ENCODE measurements at regions not wholly inside any gene's neighbourhood (a gene's known extent, or its start where the extent isn't known, plus 50 kb on each side); places are given as distances from the start of the nearest gene placed in this dataset.

DNA sequence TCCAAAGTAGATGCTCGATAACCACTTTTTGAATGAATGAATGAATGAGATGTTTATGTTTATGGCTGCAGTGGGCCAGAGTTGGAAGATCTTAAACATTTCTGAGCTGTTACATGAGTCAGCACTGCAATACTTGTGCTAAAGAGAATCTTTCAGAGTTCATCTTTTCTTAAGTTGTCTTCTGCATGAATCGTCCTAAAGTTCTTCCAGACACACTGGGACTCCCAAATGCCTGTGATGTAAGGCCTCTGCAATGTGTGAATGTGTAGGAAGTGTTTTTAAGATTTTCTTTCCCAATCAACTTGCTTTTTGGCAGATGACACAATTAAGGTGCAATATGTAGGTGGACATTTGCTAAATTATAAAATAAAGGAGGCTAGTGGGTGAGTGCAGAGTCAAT is 50.3 kb upstream of the TRIM9 start:
- DNase-seq, result peak; percentile 20

DNA sequence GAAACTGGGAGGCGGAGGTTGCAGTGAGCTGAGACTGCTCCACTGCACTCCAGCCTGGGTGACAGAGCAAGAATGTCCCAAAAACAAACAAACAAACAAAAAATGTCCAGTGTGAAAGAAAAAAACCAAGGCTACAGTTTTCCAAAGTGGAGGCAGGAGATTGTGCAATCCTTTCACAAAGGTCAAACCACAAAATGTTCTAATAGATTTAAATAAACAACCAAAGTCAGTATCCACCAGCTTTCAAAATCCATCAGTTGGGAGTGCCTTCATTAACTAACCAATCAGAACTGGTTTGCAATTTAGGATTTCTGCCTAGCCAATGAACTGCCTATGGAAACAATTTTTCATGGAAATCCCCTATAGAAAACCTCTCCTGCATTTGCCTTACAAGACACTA is 52.3 kb upstream of the TRIM9 start:
- DNase-seq, result no peak

DNA sequence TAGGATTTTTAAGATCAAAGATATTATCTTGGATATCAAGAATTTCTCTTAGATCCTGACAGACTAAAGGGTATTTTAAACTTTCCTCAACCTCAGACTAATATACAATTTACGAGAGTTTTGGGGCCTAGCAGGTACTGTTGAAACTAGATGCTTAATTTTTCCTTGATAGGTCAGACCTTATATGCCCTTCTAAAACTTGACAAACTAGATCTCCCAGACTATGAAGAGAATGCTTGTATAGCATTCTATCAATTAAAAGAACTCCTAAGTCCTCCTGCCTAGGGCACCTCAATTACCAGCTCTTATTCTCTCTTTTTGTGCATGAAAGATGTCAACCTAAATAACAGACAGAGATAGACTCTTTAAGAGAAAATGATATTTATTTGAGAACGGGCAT is 60.4 kb upstream of the TRIM9 start:
- no peak for DNase-seq

DNA sequence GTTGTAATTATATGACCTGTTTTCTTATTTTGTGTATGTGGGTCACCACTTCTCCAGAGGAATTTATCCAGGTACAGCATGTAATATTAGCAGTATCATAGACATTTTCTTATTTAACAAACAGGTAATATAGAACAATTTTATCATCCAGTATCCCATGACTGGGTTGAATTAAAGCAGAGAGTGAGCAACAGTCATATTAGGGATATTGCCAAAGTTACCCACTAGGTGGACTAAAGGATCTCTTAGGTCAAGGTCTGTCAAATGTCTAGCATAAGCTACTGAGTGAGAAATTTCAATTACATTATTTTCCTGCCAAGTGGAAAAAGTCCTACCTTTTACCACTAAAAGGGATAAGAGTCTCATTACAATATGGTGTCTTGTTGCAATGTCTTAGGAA is 62.1 kb upstream of the TRIM9 start:
- DNase-seq, result peak; percentile 24

DNA sequence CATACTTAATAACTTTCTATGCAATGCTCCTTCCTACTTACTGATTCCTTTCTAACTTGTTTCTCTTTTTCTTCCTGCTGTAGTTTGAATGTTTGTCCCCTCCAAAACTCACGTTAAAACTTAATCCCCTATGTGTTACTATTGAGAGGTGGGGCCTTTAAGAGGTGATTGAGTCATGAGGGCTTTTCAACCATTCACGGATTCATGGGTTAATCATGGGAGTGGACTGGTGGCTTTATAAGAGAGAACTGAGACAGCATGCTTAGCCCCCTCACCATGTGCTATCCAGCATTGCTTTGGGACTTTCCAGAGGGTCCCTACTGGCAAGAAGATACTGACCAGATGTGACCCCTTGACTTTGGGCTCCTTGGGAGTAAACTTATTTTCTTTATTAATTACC is 66.0 kb upstream of the TRIM9 start:
- no peak for DNase-seq

DNA sequence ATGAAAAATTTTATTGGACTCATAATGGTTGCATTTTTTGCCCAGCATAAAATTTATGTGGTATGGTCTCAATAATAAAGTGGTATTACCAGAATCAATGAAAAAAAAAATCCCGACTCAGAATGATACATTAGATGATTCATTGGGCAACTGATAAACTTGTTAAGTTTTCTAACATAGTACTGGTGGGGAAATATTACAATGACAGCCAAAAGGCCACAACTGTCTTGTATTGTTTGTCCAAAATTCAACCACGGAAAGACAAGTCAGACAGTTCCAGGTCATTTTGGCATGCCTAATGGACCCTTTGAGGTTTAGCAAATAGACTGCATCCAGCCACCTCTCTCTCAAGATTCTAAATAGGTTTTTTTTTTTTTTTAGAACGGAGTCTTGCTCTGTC is 70.5 kb upstream of the TRIM9 start:
- no peak for DNase-seq

DNA sequence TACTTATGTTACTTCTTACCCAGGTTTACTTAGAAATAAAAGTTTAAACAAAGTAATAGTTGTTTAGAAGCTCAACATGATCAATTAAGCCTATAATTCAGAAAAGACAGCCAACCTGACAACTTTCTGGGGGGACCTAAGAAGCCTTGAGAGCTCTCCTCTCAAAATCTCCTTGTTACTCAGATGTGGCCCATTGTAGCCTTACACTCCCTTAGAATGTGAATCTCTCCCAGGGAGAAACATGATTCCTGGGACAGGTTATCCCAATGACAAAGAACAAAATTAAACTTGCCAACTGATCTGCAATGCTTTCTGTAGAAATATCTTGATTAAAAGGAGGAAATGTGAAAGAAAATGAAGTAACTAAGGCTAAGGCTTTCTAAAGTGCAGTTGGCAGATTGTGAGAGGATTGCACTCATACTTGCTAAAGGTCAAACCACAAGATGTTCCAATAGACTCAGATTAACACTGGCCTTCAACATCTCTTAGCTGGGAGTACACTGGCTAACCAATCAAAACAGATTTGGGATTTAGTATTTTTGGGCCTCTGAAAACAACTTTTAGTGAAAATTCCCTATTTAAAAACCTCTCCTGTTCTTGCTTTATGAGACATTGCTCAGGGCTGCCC is 72.3 kb upstream of the TMX1 start:
- DNase-seq, result peak; percentile 14

DNA sequence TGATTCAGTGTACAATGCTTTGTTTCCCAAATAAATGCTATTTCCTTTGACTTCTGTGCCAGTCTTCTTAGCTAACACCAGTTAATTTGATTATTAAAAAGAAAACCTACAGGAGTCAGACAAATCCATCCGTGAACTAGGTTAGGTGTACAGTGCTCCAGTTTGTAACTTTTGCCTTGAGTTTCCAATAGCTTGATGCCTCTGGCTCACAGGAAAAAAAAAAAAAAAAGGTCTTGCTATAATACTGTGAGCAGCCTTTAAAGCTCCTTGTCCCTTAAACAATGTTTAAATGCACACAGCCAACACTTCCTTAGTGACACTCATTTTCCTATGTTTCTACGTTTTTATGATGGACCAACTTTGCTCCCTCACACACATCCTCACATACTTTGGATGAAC is 71.8 kb upstream of the TMX1 start:
- DNase-seq, result no peak

DNA sequence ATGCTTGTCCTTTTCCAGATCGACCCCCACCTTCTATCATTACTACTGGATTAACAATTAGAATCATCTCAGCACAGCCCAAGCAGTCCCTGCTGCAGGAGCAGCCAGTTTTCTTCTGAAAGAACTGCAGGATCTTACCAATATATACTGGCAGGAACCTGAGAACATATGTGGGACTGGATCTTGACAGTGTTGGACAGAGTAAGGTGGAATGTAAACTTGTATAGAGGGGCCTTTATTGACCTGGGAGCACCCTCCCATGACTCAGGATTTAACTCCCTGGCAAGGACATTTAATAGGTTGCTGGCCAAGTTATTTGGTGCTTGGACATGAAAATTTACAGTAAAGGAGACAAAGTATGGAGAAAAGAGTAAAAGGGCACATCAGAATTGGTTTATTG is 66.2 kb upstream of the TMX1 start:
- no peak for DNase-seq

DNA sequence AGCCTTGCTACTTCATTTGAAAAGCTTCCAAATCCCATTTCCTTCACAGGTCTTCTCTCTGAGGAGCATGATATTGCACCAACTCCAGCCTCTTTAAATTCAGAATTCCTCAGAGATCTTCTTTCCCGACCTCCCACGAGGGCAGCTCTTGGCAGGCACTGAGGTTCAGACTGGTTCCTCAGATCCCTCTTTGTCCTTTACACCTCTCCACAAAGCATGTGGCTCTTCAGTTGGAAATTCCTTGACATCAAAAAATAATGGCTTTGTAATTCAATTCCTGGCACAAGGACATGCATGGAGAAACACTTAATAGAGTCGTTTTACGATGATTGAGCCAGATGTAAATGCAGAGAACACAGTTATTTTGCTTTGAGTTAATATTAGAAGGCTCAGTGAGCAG is 63.2 kb upstream of the TMX1 start:
- DNase-seq, result peak; percentile 4

DNA sequence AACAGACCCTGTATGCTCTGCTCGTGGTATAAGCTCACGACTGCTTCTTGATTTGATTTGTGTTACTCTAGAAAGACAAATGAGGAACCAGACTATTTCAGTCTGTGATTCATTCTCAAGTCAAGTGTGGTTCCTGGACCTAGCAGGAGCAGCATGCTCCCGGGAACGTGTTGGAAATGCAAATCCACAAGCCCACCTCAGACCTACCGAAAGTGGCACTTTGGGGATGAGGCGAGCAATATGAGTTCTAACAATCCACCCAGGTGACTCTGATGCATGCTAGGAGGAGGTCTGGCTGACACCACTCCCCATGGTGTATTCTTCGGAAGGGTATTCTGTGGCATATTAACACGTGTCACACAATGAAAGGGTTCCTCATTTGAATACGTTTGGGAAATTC is 59.5 kb upstream of the TMX1 start:
- DNase-seq, result no peak

DNA sequence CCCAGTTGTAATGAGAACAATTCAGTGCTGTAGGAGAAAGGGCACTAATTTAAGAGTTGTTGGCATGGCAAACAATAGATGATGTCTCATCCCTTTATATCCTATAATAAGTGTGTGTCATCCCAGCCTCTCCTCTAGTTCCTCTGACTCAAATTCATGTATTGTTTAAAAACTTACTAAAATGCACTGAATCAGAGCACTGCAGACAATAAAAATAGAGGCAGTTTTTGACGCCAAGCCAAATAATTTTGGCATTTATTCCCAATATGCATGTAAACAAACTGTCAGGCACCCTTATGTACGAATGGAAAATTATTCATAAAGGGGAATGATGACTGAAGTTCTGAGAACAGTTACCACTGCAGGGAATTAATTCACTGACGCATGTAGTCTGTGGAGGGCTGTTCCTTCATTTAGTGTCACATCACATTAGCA is 57.9 kb upstream of the TMX1 start:
- peak; percentile 22 for DNase-seq

DNA sequence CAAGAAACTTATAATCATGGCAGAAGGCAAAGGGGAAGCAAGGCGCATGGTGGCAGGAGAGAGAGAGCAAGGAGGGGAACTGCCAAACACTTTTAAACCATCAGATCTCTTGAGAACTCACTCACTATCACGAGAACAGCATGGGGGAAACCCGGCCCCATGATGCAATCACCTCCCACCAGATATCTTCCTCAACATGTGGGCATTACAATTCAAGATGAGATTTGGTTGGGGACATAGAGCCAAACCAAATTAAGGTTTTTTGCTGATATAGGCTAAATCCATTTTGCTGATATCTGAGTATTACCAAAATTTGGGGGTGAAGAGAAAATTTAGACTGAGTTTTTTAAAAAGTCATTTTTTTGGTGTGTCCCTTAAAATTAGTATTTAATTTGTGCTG is 54.9 kb upstream of the TMX1 start:
- DNase-seq, result no peak

DNA sequence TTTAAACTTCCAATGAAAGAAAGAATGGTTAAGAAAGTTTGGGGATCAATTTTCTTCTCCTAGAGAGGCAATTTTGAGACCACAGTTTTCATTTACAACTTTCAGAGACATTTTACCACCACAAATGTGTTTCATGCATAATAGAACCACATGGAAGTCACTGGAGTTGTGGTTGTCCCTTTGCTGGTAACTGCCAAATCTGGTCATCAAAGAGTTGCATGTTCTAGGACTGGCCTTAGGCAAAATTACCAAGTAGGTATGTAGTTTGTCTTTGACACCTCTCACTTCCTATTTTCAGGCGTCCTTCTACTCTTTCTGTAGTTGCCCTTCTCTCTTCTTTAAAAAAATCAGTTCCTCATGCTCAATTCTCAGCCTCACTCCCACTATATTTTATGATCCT is 54.3 kb upstream of the TMX1 start:
- DNase-seq, result no peak

DNA sequence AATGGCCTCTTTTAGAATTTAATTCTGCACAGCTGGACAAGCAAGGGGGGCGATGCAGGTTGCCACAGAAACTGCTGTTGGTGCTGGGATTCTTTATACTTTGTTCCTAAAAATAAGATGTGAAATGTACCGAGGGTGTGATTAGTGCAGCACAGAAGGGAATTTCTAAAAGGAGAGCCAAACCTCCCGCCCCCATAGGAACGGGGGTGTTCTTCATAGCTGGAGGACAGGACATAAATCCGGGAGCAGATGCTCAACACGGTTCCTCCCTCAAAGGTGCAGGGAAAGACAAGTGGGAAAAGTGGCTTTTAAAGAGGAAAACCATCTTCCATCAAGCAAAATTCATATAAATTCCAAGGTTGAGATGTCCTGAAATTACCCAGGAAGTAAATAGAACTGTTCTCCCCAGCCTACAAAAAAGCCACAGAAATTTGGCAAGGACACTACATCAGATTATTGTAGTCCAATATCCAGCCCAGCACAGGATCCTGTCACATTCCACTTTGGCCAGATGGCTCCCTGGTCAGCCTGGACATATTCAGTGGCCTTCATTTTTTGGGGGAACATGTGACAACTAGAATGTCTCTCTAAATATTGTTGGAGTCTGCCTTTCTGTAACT is 51.4 kb upstream of the TMX1 start:
- no peak for DNase-seq

DNA sequence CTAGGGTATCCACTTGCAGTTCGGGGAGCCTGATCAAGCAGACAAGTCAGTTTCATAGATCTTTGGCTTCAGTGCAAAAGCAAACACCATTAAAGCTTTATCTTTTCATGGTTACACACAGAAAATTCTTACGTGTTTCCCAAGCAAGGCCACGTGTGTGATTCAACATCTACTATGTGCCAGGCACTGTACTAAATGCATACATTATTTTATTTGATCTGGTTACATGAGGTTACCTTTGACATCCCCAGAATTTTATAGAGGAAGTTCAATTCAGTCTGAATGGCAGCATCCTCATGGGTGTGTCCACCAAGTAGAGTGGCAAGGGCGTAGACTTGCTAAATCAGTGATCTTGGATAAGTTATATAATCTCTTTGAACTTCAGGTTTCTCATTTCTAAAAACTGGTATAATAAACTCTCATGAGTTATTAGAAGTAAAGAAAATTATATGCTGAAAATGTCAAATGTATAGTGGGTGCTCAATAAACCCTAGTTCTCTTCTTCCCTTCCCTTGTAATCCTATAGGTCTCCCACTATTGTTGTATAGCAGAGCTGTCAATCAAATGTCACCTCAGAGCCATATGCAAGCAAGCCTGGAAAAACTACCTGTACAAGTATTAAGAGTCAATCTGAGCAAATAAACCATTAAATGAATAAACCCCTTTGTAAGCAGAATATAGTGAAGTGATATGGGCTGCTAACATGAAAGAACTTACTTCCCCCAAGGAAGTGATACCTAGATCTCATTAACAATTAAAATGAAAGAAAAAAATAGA is 50.3 kb upstream of the TMX1 start:
- no peak for DNase-seq

All from fibroblast of skin of scalp (primary cell).